Natural killer cell treated with Interleukin-12 subunit alpha and Interleukin-12 subunit beta and Interleukin-15 and Interleukin-18, amount 100 ng/mL, for 72 hours (primary cell): ENCODE measurements at regions not wholly inside any gene's neighbourhood (a gene's known extent, or its start where the extent isn't known, plus 50 kb on each side); places are given as distances from the start of the nearest gene placed in this dataset.

Experiments
- ATAC-seq, 2 donors: fragments of 150-1000 bp; cut with Tn5 transposase in 1 of 2; sonication (Bioruptor Pico), chemical (Tn5 transposase) in 1 of 2; 2 replicates each; pipeline ENCODE4 v1.10.0; 2021
- DNase-seq: peaks from one replicate; pipeline ENCODE4 v3.0.0; 2022; ENCODE audit warnings: low spot score
- H3K27ac Mint-ChIP-seq, 2 donors: 1 replicate in 1 of 2; 2 replicates in 1 of 2; pipeline ENCODE4 v1.8.0; 2022; ENCODE audit warnings: mixed read lengths in 2 of 2, mild to moderate bottlenecking in 1 of 2, moderate library complexity in 1 of 2
- H3K27me3 Mint-ChIP-seq, 2 donors: 1 replicate in 1 of 2; 2 replicates in 1 of 2; pipeline ENCODE4 v1.8.0; 2022; ENCODE audit warnings: mixed read lengths in 2 of 2
- H3K36me3 Mint-ChIP-seq: one replicate; pipeline ENCODE4 v1.8.0; 2022; ENCODE audit warnings: mixed read lengths
- H3K4me1 Mint-ChIP-seq, 2 donors: 1 replicate in 1 of 2; 2 replicates in 1 of 2; pipeline ENCODE4 v1.8.0; 2022; ENCODE audit warnings: low read depth in 2 of 2, mixed read lengths in 2 of 2, mild to moderate bottlenecking in 1 of 2
- H3K4me3 Mint-ChIP-seq: one replicate; pipeline ENCODE4 v1.8.0; 2022; ENCODE audit warnings: mixed read lengths
- H3K9me3 Mint-ChIP-seq: 2 replicates; pipeline ENCODE4 v1.8.0; 2022; ENCODE audit warnings: mixed read lengths

GRCh38 chr6:126253431-126253830, 86.5 kb upstream of the CENPW start:
- Mint-ChIP-seq H3K9me3 (peaks cover 7% of the 10 kb centered on the region), H3K27me3 (no peaks in the 10 kb centered on the region), H3K27ac (no peak overlapping the region), H3K36me3 (peaks cover 5% of the 10 kb centered on the region), H3K4me3 (no peak overlapping the region), H3K4me1 (no peaks in the 10 kb centered on the region)
- no peak for DNase-seq
- no peak for ATAC-seq

- H3K9me3 Mint-ChIP-seq: peaks cover 22% of the 10 kb centered on the region
- no peak overlapping the region for H3K27ac Mint-ChIP-seq
- ATAC-seq: no peak
- DNase-seq: no peak
- no peaks in the 10 kb centered on the region for H3K27me3 Mint-ChIP-seq
- no peaks in the 10 kb centered on the region for H3K4me1 Mint-ChIP-seq
- no peak overlapping the region for H3K4me3 Mint-ChIP-seq
- peaks cover 25% of the 10 kb centered on the region for H3K36me3 Mint-ChIP-seq
Measured at GRCh38 chr6:126258150-126258549, 81.8 kb upstream of the CENPW start.

- Mint-ChIP-seq H3K36me3 (peaks cover 25% of the 10 kb centered on the region), H3K27me3 (no peaks in the 10 kb centered on the region), H3K4me3 (no peak overlapping the region), H3K4me1 (no peaks in the 10 kb centered on the region), H3K9me3 (peaks cover 25% of the 10 kb centered on the region), H3K27ac (no peak overlapping the region)
- DNase-seq (no peak), ATAC-seq (peak in 1 of 2 donors; percentile 15)
Measured at GRCh38 chr6:126261792-126262421, 78.0 kb upstream of the CENPW start.

- no peak for DNase-seq
- H3K4me1 Mint-ChIP-seq: no peaks in the 10 kb centered on the region
- H3K27ac Mint-ChIP-seq: no peak overlapping the region
- H3K36me3 Mint-ChIP-seq: peaks cover 23% of the 10 kb centered on the region
- H3K4me3 Mint-ChIP-seq: no peak overlapping the region
- H3K9me3 Mint-ChIP-seq: peaks cover 24% of the 10 kb centered on the region
- no peak for ATAC-seq
- H3K27me3 Mint-ChIP-seq: no peaks in the 10 kb centered on the region
Measured at GRCh38 chr6:126264265-126264664, 75.7 kb upstream of the CENPW start.

GRCh38 chr6:126266664-126267063, 73.3 kb upstream of the CENPW start:
- Mint-ChIP-seq H3K27me3 (no peaks in the 10 kb centered on the region), H3K4me3 (no peak overlapping the region), H3K36me3 (peaks cover 4% of the 10 kb centered on the region), H3K9me3 (peaks cover 9% of the 10 kb centered on the region), H3K27ac (no peak overlapping the region), H3K4me1 (no peaks in the 10 kb centered on the region)
- DNase-seq (no peak), ATAC-seq (no peak)

GRCh38 chr6:126267626-126268025, 72.3 kb upstream of the CENPW start:
- H3K36me3 Mint-ChIP-seq: peaks cover 4% of the 10 kb centered on the region
- H3K4me1 Mint-ChIP-seq: no peaks in the 10 kb centered on the region
- no peak for ATAC-seq
- no peak overlapping the region for H3K4me3 Mint-ChIP-seq
- DNase-seq: no peak
- H3K9me3 Mint-ChIP-seq: peaks cover 9% of the 10 kb centered on the region
- no peaks in the 10 kb centered on the region for H3K27me3 Mint-ChIP-seq
- no peak overlapping the region for H3K27ac Mint-ChIP-seq

- no peaks in the 10 kb centered on the region for H3K4me1 Mint-ChIP-seq
- DNase-seq: no peak
- H3K27me3 Mint-ChIP-seq: no peaks in the 10 kb centered on the region
- no peak for ATAC-seq
- no peak overlapping the region for H3K27ac Mint-ChIP-seq
- peaks cover 4% of the 10 kb centered on the region for H3K36me3 Mint-ChIP-seq
- H3K4me3 Mint-ChIP-seq: no peak overlapping the region
- peaks cover 11% of the 10 kb centered on the region for H3K9me3 Mint-ChIP-seq
Measured at GRCh38 chr6:126268092-126268491, 71.8 kb upstream of the CENPW start.

- H3K4me3 Mint-ChIP-seq: no peak overlapping the region
- no peaks in the 10 kb centered on the region for H3K36me3 Mint-ChIP-seq
- H3K27ac Mint-ChIP-seq: no peak overlapping the region
- no peak for DNase-seq
- no peaks in the 10 kb centered on the region for H3K4me1 Mint-ChIP-seq
- H3K27me3 Mint-ChIP-seq: no peaks in the 10 kb centered on the region
- peaks cover 8% of the 10 kb centered on the region for H3K9me3 Mint-ChIP-seq
- ATAC-seq: no peak
Measured at GRCh38 chr6:126280287-126280686, 59.6 kb upstream of the CENPW start.

- no peaks in the 10 kb centered on the region for H3K27me3 Mint-ChIP-seq
- H3K27ac Mint-ChIP-seq: no peak overlapping the region
- peaks cover 14% of the 10 kb centered on the region for H3K9me3 Mint-ChIP-seq
- DNase-seq (no peak), ATAC-seq (no peak)
- no peaks in the 10 kb centered on the region for H3K4me1 Mint-ChIP-seq
- no peak overlapping the region for H3K4me3 Mint-ChIP-seq
- H3K36me3 Mint-ChIP-seq: peaks cover 4% of the 10 kb centered on the region
Measured at GRCh38 chr6:126285871-126286365, 54.0 kb upstream of the CENPW start.
